Prostate gland (tissue), 2 donors: ENCODE measurements at regions not wholly inside any gene's neighbourhood (a gene's known extent, or its start where the extent isn't known, plus 50 kb on each side); places are given as distances from the start of the nearest gene placed in this dataset.

Experiments
- CTCF ChIP-seq, 4 experiments: fragments of 200-600 bp in 2 of 4; fragments of 450-650 bp in 2 of 4; sonication (generic) in 2 of 4; IDR thresholded peaks; 1 replicate in 3 of 4; 2 replicates in 1 of 4; pipeline ENCODE4 v1.5.1; 2016 to 2019; ENCODE audit warnings: antibody characterized with exemption in 4 of 4, mild to moderate bottlenecking in 2 of 4, moderate library complexity in 2 of 4
- POLR2AphosphoS5 ChIP-seq: sonication (generic); formaldehyde crosslinking; IDR thresholded peaks from one replicate; pipeline ENCODE4 v1.6.1; 2017; ENCODE audit warnings: antibody characterized with exemption

- TF ChIP-seq CTCF (IDR thresholded peaks at IDR 0.05): no peak
- no peak for TF ChIP-seq POLR2AphosphoS5
Observed at GRCh38 chr4:127212701-127213100, 420.1 kb upstream of the INTU start.
